OCI-LY1 (cell line): ENCODE measurements at regions not wholly inside any gene's neighbourhood (a gene's known extent, or its start where the extent isn't known, plus 50 kb on each side); places are given as distances from the start of the nearest gene placed in this dataset.

Source experiments
- CTCF ChIP-seq: fragments of 200-600 bp; sonication (generic), shearing (Covaris generic); IDR thresholded peaks from 2 replicates; pipeline ENCODE4 v1.5.1; 2017; ENCODE audit warnings: mild to moderate bottlenecking, antibody characterized with exemption, low read length, moderate library complexity, mixed read lengths
- EZH2 ChIP-seq: fragments of 200-600 bp; sonication (generic), shearing (Covaris generic); IDR thresholded peaks from 2 replicates; pipeline ENCODE4 v1.8.0; 2017; ENCODE audit warnings: borderline replicate concordance, mixed run types, mild to moderate bottlenecking, antibody characterized with exemption, low read length, moderate library complexity, mixed read lengths

- no peak for TF ChIP-seq CTCF
- TF ChIP-seq EZH2: no peak
Observed at GRCh38 chr2:75348307-75348706, 149.0 kb upstream of the TACR1 start.
